GM12873 (cell line): ENCODE measurements at regions not wholly inside any gene's neighbourhood (a gene's known extent, or its start where the extent isn't known, plus 50 kb on each side); places are given as distances from the start of the nearest gene placed in this dataset.
A peak's percentile ranks its signal among the peaks of the same experiment; 100 is the strongest.

ENCODE experiments used
- CTCF ChIP-seq: IDR thresholded peaks from 2 replicates; pipeline ENCODE4 v1.5.1; 2012; ENCODE audit warnings: low read depth, mild to moderate bottlenecking, moderate library complexity, low read length, control low read depth; ENCODE audit not compliant: insufficient read depth; ENCODE audit errors: missing control alignments

- TF ChIP-seq CTCF, result no peak
These were observed 70.2 kb downstream of the CLDN1 start for GRCh38 chr3:190252080-190252479.

GRCh38 chr3:190249414-190249813 is 72.8 kb downstream of the CLDN1 start:
- TF ChIP-seq CTCF, result peak; percentile 16

- TF ChIP-seq CTCF, result no peak
These were observed 80.1 kb downstream of the CLDN1 start for GRCh38 chr3:190242147-190242546.

- TF ChIP-seq CTCF, result no peak
These were observed 82.9 kb downstream of the CLDN1 start for GRCh38 chr3:190239325-190239724.

GRCh38 chr3:190238871-190239270 is 83.4 kb downstream of the CLDN1 start:
- no peak for TF ChIP-seq CTCF

GRCh38 chr3:190234621-190235020 is 87.6 kb downstream of the CLDN1 start:
- no peak for TF ChIP-seq CTCF

- TF ChIP-seq CTCF, result no peak
These were observed 92.4 kb downstream of the CLDN1 start for GRCh38 chr3:190229632-190230424.
